Fibroblast of skin of scalp (primary cell): ENCODE measurements at regions not wholly inside any gene's neighbourhood (a gene's known extent, or its start where the extent isn't known, plus 50 kb on each side); places are given as distances from the start of the nearest gene placed in this dataset.
"Not testable (repeated sequence)": the region's sequence is repeated elsewhere in the genome, so short reads cannot be mapped to it uniquely, and the experiment has no call there.

Experiments used
- DNase-seq: peaks from one replicate; pipeline ENCODE4 v3.0.0-alpha.2; 2013

DNA sequence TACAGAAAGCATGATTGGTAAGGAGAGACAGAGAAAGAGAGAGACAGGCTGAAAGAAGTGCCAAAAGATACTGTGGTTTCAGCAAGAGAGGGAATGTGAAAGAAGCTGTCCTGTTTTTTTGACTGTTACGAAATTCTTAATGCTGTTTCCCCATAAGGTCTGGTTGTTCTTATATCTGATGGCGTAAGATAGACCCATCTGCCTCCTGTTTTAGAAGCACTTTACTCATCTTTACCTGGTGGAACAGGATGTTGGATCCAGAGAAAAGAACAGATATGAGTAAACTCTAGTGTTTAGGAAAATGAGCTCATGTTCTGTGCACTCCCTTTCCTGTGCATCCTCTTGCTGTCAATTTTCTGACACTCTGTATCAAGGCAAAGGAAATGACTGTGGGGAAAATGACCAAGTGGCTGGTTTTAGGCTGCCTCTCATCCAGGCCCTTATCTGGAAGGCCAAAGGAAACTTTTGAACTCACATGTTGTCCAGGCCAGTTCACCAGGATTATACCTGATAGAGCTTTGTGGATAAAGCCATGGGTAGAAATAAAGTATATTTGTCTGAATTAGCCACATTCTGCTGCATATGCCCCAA is 311.7 kb upstream of the HTR2C start:
- no peak for DNase-seq

DNA sequence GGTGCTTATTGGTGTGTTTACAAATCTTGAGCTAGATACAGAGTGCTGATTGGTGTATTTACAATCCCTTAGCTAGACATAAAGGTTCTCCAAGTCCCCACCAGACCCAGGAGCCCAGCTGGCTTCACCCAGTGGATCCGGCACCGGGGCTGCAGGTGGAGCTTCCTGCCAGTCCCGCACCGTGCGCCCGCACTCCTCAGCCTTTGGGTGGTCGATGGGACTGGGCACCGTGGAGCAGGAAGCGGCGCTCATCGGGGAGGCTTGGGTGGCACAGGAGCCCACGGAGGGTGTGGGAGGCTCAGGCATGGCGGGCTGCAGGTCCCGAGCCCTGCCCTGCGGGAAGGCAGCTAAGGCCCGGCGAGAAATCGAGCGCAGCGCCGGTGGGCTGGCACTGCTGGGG is 313.5 kb upstream of the HTR2C start:
- DNase-seq: not testable (repeated sequence)

DNA sequence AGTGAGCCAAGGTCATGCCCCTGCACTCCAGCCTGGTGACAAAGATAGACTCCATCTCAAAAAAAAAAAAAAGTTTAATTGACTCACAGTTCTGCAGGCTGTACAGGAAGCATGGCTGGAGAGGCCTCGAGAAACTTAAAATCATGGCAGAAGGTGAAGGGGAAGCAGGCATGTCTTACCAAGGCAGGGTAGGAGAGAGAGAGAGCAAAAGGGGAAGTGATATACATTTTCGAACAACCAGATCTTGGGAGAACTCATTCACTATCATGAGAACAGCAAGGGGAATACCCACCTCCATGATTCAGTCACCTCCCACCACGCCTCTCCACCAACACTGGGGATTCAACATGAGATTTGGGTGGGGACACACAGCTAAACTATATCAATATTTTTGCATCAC is 315.2 kb upstream of the HTR2C start:
- DNase-seq: no peak

DNA sequence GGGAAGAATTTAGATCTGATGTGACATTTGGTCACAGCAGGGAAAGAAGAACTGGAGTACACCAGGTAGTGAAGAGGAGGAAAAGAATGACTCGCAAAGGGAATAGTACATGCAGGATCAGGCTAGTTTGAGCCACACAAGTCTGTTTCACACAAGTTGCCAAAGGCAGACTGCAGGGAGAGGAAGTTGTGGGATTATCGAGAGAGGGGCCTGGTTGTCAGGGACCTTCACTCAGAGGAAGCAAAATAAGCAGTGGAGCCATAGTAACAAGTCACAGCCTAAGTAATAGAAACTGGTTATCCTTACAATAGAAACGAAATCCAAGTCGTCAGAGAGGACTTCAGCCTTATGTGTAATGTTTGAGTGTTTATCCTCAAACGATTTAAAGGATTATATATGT is 316.7 kb upstream of the HTR2C start:
- DNase-seq: no peak

DNA sequence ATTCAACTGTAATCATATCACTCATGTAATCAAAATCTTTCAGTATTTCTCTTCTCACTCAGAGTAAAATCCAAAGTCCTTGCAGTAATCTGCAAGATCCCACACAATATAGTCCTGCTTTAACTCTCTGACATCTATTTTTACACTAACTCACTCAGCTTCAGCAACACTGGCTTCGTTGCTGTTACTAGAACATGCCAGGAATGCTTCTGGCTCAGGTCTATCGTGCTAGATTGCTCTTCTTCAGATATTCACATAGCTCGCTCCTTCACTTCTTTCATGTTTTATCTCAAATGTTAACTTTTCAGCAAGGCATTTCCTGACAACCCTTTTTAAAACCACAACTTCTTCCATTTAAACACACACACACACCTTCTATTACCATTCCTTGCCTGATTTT is 331.7 kb upstream of the HTR2C start:
- no peak for DNase-seq

DNA sequence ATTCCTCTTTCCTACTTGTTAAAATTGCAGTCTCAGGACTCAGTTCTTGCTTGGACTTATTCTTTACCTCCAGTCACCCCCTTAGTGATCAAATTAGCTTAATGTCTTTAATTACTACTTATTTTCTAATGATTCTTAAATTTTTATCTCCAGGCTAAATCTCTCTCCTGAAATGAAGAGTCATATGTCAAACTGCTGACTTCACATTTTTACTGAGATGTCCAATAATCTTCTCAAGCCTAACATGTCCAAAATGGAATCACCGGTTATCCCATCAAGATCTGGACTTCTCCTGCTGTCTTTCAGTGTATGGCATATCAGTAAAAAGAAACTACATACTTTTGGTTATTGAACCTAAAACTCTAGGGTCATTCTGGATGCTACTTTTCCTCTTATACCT is 332.3 kb upstream of the HTR2C start:
- no peak for DNase-seq

DNA sequence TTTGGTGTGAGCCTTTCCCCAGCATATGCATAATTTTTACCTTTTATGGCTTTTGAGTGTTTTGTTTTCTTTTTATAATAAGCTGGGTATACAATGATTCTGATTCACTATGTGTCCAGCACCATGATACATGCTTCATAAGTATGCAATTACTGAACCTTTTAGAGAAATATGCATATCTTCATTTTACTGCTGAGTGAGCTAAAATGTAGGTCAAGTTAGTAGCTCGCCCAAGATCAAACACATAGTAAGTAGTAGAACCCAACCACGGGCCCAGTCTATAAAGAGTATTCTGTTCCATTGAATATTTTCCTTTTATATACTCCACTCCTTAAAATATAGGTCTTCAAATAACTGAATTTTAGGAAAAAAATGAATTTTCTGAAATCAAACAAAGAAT is 362.4 kb upstream of the HTR2C start:
- no peak for DNase-seq

DNA sequence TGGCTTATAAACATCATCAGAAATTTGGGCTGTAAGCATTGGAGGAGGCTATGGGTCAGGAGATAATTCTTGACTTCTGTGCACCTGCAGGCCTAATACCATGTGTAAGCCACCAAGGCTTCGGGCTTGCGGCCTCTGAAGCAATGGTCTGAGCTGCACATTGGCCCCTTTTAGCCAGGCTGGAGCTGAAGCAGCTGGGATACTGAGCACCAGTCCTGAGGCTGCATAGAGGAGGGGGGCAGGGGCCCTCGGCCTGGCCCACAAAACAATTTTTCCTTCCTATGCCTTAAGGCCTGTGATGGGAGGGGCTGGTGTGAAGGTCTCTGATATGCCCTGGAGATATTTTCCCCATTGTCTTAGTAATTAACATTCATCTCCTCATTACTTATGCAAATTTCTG is 373.0 kb upstream of the HTR2C start:
- no peak for DNase-seq

DNA sequence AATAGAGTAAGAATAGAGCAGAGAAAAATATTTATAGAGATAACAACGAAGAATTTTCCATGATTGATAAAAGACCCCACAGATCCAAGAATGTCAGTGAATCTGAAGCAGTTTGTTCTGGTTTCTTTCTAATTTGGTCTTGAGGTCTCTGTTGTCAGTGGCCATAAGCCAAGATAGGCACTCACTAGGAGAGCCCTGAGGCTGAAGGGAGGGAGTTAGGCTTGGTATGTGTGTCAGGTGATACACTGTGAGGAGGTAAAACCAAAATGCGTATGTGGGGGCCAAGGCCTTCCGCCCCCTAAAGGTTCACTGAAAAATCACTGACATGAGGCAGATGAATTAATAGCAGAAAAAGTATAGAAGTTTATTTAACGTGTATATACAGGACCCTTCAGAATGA is 382.3 kb upstream of the HTR2C start:
- DNase-seq: no peak

DNA sequence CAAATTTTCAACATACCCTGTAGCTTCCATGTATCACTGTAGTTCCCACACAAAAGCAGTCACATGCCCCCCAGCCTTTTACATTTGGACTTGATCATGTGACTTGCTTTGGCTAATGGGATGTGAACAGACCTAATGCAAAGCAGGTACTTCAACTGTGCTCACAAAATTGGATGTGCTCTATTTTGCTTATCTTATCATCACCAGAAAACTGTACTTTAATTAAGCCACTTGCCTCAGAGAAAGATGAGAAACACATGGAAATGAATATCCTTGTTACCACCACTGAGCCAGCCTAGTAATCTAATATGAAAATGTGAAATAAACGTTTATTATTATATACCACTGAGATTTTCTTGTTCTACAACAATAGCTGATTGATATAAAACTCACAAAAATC is 402.7 kb upstream of the HTR2C start:
- DNase-seq: no peak

DNA sequence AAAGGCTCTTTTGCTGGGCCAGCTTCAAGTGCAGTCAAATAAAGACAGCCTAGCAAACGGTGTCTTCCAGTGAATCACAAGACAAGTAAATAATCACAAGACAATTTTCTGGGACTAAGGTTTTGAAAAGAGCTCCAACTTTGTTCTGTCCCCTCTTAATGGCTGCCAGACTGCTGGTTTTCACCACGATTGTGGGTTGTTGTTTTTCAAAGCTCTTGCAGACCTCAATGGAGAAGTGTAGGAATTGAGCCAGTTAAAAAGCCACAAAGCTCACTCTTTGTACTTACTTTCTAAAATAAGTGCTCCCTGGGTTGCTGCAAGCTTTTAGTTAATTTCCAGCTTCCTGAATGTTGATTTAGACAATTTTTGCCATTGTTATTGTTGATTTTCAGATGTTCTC is 405.8 kb upstream of the HTR2C start:
- DNase-seq: no peak

DNA sequence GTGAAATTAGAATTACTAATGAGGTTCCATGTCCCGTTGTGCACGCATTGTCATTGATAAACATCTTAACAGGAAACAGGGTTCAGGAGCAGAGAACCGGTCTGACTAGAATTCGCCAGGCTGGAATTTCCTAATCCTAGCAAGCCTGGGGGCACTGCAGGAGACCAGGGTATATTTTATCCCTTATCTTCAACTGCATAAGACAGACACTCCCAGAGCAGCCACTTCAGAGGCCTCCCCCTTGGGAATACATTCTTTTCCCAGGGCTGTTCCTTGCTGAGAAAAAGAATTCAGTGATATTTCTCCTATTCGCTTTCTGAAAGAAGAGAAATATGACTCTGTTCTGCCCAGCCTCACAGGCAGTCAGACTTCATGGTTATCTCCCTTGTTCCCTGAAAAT is 416.6 kb upstream of the HTR2C start:
- not testable (repeated sequence) for DNase-seq

DNA sequence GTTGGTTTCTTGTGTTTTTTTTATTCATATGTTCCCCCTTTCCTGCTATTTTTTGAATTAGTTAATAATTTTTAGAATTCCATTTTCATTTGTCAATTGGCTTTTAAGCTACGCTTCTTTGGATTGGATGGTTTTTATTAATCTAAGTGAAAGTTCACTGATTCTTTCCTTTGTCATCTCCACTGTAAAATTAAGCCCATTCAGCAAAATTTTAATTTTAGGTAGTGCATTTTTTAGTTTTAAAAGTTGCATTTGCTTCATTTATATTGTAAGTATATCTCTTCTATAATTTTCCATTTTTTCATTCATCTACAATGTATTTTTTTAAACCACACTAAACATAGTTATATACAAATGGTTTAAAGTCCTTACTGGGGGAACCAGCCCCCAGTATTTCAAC is 417.3 kb upstream of the HTR2C start:
- DNase-seq: no peak

DNA sequence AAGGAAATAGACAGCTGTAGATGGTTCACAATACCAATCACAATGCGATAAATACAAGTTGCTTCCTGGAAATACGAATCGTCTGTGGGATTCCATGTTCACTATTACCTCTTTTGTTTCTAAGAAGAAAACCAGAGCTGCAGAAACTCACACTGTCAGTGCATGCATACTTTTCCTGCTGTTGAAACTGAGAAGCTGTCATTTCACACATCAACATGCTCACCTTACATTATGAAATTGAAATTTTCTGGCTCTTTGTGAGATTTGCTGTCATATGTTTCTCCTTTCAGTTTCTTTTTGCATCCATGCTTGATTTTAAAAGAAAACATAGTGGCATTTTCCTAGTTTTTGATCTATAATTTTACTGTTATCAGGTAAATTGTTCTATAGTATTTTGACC is 418.3 kb upstream of the HTR2C start:
- DNase-seq: no peak

DNA sequence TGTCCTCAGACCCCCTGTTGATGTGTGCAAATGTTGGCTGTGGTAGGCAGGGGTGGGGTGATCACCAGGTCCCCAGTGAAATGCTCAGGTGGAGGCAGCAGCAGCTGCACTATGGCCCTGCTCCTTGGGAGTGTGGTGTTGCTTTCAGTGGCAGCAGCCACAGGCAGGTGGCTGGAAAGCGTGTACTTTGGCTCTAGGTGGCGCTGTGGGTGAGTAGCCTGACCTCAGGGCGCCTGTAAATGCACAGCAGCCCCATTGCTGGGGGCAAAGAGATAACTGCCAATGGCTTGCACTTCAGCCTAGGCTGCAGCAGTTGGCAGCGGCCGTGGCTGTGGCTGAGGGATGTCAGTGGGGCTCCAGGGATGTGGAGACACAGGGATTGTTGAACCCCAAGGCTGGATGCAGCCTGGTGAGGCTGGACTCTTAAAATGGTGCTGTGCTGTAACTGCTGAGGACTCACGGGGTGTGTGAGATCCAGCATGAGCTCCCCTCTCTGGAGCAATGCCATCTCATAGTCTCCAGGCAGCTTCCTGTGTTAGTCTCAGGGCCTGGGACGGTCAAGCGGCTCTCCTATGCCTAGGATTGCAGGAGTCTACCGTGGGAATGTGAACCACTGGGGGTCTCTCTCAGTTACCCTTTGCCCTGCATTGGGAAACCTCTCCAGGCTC is 421.7 kb upstream of the HTR2C start:
- DNase-seq: no peak

DNA sequence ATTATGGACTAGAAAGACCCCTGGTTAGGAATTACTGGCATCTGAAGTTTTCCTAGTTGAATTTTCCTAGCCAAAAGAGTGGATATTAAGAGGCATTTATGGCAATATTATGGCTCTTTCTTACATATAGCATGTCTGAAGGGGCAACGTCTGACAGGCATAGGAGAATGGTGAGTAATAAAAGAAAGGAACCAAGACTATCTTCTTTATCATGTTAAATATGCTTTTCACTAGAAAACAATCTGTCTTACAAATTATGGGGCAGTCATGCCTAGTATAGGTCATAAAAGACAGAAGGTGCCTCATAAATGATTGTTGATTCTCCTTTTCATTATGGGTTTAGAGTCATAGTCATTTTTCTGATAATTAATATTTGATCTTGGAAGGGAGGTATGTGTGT is 431.1 kb upstream of the HTR2C start:
- DNase-seq: no peak

DNA sequence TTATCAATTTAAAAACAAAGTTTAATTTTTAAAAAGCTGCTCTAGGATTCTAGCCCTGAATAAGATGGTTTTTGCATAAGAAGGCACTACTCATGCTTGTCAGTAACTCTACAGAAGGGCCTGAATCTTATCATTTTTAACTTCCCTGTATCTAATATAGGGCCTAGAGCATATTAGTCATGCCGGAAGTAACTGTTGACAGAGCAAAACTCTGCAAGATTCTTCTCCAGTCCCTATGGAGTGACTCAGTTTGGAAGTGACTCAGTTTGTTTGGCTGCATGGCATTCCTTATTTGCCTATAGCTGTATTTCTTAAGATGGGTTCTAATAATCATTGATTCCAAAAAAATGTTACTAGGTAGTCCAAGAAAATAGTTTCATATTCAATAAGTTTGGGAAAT is 431.8 kb upstream of the HTR2C start:
- peak; percentile 50 for DNase-seq

DNA sequence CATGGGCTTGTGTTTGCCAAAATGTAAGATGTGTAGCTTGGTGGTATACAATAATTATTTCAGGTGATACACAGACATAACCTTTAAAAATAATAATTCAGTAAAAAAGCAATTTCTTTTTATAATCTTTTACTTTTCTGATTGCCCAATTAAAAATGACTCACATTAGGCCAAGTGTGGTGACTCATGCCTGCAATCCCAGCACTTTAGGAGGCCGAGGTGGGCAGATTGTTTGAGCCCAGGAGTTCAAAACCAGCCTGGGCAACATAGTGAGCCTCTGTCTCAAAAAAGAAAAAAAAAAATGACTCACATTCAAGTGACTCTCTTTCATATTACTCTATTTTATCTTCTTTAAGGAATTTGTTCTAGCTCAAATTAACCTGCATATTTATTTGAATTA is 449.4 kb upstream of the HTR2C start:
- DNase-seq: no peak

DNA sequence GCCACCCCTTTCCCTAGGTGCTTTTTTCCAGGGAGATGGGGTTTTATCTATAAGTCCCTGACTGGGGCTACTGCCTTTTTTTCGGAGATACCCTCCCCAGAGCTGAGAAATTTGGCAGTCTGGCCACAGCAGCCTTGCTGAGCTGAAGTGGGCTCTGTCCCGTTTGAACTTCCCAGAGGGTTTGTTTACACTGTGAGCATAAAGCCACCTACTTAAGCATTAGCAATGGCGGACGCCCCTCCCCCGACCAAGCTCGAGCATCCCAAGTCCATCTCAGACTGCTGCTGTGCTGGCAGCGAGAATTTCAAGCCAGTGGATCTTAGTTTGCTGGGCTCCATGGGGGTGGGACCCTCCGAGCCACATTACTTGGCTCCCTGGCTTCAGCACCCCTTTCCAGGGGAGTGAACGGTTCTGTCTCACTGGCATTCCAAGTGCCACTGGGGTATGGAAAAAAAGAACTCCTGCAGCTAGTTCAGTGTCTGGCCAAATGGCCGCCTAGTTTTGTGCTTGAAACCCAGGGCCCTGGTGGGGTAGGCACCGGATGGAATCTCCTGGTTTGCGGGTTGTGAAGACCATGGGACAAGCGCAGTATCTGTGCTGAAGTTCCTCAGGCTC is 456.4 kb upstream of the HTR2C start:
- DNase-seq: no peak

DNA sequence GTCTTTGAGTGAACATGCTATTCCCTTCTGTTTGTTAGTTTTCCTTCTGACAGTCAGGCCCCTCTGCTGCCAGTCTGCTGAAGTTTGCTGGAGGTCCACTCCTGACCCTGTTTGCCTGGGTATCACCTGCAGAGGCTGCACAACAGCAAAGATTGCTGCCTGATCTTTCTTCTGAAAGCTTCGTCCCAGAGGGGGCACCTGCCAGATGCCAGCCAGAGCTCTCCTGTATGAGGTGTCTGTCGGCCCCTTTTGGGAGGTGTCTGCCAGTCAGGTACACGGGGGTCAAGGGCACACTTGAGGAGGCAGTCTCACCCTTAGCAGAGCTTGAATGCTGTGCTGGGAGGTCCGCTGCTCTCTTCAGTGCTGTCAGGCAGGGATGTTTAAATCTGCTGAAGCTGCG is 456.9 kb upstream of the HTR2C start:
- DNase-seq: no peak

DNA sequence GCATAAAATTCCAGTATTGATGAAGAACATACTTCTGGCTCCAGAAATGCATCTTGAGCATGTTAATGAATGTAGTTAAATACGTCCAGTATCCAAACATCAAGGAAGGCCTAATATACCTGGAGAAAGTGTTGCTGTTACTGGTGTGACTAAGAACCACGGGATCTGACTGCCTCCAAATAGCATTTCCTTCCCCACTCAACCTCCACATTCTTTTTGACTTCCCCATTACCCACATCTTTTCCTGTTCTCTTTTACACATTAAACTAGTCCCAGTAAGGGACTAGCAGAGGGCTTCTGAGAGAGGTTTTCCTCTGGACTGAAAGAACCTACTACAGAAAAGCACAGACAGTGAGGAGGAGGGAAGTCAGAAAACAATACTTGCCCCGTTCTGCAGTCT is 482.8 kb upstream of the HTR2C start:
- no peak for DNase-seq

DNA sequence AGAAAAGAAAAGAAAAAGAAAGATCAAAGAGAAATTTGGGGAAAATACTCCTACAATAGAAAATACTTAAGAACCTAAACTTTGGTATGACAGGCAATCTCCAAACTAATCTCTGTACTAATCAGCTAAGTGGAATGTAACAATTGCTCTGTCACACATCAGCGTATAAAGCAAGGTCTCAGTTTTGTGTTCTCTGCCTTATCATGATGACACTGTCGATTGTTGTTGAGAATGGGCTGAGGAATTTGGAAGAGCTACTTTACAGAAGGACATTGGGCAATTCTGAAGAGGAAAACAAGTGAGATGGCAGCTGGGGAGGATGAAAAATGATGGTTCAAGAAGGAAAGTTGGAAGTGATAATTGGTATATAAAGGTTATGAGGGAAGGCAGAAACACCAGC is 486.0 kb upstream of the HTR2C start:
- no peak for DNase-seq

DNA sequence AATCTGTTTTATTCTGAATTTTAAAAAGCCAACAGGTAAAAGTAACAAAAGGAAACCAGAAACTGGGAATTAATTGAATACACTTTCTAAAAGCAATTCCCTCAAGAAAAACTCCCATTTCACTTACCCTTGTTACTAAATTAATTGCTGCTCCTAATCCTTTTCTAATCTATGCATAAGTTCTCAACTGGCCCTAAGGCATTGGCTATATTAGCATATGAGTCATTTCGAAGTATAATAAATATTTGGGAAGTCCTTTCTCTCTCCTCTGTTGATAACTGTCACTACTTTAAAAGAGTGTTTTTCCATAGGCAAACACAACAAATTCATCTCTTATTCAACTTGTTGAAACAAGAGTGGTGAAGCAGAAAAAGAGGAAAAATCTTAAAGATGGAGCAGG is 486.5 kb upstream of the HTR2C start:
- DNase-seq: no peak

DNA sequence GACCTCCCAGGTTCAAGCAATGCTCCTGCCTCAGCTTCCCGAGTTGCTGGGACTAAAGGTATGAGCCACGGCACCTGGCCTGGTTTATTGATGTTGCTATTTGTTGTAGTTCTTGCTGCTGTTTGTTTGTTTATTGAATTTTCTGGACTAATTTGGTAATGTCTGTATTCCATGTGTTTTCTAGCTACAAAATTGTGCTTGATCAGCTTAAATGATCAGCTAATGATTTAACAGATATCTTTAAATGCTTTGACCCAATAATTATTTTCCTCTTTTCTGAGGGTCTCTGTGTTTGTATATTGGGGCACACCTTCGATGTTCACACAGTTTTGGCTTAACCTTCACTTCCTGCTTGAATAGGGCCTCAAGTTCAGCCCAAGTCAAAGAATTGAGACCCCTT is 488.1 kb upstream of the HTR2C start:
- no peak for DNase-seq

DNA sequence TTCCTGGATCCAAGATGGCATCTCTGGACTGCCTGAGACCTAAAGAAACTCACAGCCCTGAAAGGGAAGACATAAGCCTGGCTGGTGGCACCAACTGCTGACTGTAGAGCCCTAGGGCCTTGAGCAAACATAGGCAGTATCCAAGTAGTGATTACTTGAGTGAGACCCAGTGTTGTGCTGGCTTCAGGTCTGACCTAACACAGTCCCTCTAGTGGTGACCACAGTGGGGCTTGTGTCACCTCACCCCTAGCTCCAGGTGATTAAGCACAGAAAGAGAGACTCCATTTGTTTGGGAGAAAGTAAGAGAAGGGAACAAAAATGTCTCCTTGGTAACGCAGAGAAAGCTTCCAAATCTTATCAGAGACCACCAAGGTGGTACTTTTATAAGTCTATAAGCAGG is 496.3 kb upstream of the HTR2C start:
- DNase-seq: no peak
